Spleen (tissue), 11 donors: ENCODE measurements at regions not wholly inside any gene's neighbourhood (a gene's known extent, or its start where the extent isn't known, plus 50 kb on each side); places are given as distances from the start of the nearest gene placed in this dataset.

Experiments
- DNase-seq: peaks from one replicate; pipeline ENCODE4 v3.0.0-alpha.2; 2020
- H3K27ac ChIP-seq, 8 donors: fragments of 200-600 bp; sonication (generic) in 7 of 8; 1 replicate in 4 of 8; 2 replicates in 4 of 8; pipeline versions ENCODE4 v1.5.0 to v1.8.0; 2016 to 2021; ENCODE audit warnings: inconsistent platforms in 4 of 8, mild to moderate bottlenecking in 4 of 8, moderate library complexity in 1 of 8
- H3K27me3 ChIP-seq, 7 donors: fragments of 200-600 bp; sonication (generic) in 6 of 7; replicated peaks in 1 of 7; 1 replicate in 4 of 7; 2 replicates in 3 of 7; pipeline versions ENCODE4 v1.5.0 to v1.8.0; 2016 to 2021; ENCODE audit warnings: inconsistent platforms in 3 of 7, mild to moderate bottlenecking in 1 of 7
- H3K36me3 ChIP-seq, 6 donors: fragments of 200-600 bp; sonication (generic) in 5 of 6; 1 replicate in 4 of 6; 2 replicates in 2 of 6; pipeline versions ENCODE4 v1.5.0 to v1.8.0; 2016 to 2021; ENCODE audit warnings: inconsistent platforms in 2 of 6
- H3K4me1 ChIP-seq, 6 donors: fragments of 200-600 bp; sonication (generic) in 5 of 6; 1 replicate in 3 of 6; 2 replicates in 3 of 6; pipeline versions ENCODE4 v1.5.0 to v1.8.0; 2016 to 2021; ENCODE audit warnings: inconsistent platforms in 3 of 6
- H3K4me3 ChIP-seq, 8 donors: fragments of 200-600 bp; sonication (generic) in 7 of 8; 1 replicate in 4 of 8; 2 replicates in 4 of 8; pipeline versions ENCODE4 v1.5.0 to v1.8.0; 2016 to 2021; ENCODE audit warnings: inconsistent platforms in 4 of 8, mild to moderate bottlenecking in 4 of 8, moderate library complexity in 2 of 8
- H3K9me3 ChIP-seq, 8 donors: fragments of 200-600 bp; sonication (generic) in 7 of 8; 1 replicate in 4 of 8; 2 replicates in 4 of 8; pipeline versions ENCODE4 v1.5.0 to v1.8.0; 2016 to 2021; ENCODE audit warnings: inconsistent platforms in 4 of 8
- CTCF ChIP-seq, 11 experiments: fragments of 200-600 bp in 7 of 11; fragments of 450-650 bp in 4 of 11; sonication (generic) in 4 of 11; IDR thresholded peaks in 8 of 11; conservative IDR thresholded peaks in 3 of 11; 1 replicate in 7 of 11; 2 replicates in 4 of 11; pipeline versions ENCODE4 v1.4.0 to v1.8.0; 2016 to 2021; ENCODE audit warnings: antibody characterized with exemption in 11 of 11, inconsistent platforms in 4 of 11, mild to moderate bottlenecking in 1 of 11
- POLR2A ChIP-seq, 3 donors: fragments of 450-650 bp; IDR thresholded peaks; one replicate each; pipeline ENCODE4 v1.5.1; 2017; ENCODE audit warnings: antibody characterized with exemption in 3 of 3, mild to moderate bottlenecking in 1 of 3
- POLR2AphosphoS5 ChIP-seq, 3 donors: sonication (generic); formaldehyde crosslinking; IDR thresholded peaks; one replicate each; pipeline ENCODE4 v1.5.1; 2017; ENCODE audit warnings: antibody characterized with exemption in 3 of 3
- WGBS, 5 donors: extraction: QIAGEN DNeasy Blood & Tissue Kit in 3 of 5; methylation state at CpG; one replicate each; pipeline versions ENCODE4 v1.1.5 to v1.1.7; 2013 to 2018; 5-methylcytosine and 5-hydroxymethylcytosine counted together
- intact Hi-C: fragments of 100-400 bp; cut with DNase I; formaldehyde crosslinking; loops from one replicate; pipeline ENCODE4 v1.15.0; 2023; ENCODE audit warnings: low total_unique reads
- donor health status: healthy with polysubstance abuse.
- donor health status: DM: no; HTN: no; CAD: no; lungs with moderate emphysema.
- donor health status: DM: no; HTN: no; CAD: no.
- donor health status: Bipolar disorder and iron deficiency.
- donor health status: healthy.
- donor health status: DM: no; HTN: no; CAD: no.
- donor health status: DM: yes; HTN: yes; CAD: no.

GRCh38 chr5:28408651-28409050 is 1370.3 kb upstream of the CDH9 start:
- Histone ChIP-seq H3K4me1 (no peaks in the 10 kb centered on the region), H3K36me3 (no peaks in the 10 kb centered on the region), H3K9me3 (peaks cover 0 to 34% (median 16%) of the 10 kb centered on the region in 8 donors), H3K4me3 (no peak overlapping the region), H3K27me3 (no peaks in the 10 kb centered on the region), H3K27ac (no peak overlapping the region)
- TF ChIP-seq POLR2AphosphoS5 (IDR thresholded peaks at IDR 0.05): no peak
- no peak for TF ChIP-seq CTCF (IDR thresholded peaks at IDR 0.05 in 8 of 11, conservative IDR thresholded peaks at IDR 0.05 in 3 of 11)
- TF ChIP-seq POLR2A (IDR thresholded peaks at IDR 0.05): no peak
- intact Hi-C loops: no loop called here
- DNase-seq: no peak

GRCh38 chr5:28408186-28408585 is 1369.8 kb upstream of the CDH9 start:
- H3K27me3 ChIP-seq: no peaks in the 10 kb centered on the region
- no peak overlapping the region for H3K4me3 ChIP-seq
- no peaks in the 10 kb centered on the region for H3K36me3 ChIP-seq
- TF ChIP-seq POLR2AphosphoS5 (IDR thresholded peaks at IDR 0.05) (no peak), CTCF (IDR thresholded peaks at IDR 0.05 in 8 of 11, conservative IDR thresholded peaks at IDR 0.05 in 3 of 11) (no peak), POLR2A (IDR thresholded peaks at IDR 0.05) (no peak)
- H3K4me1 ChIP-seq: no peaks in the 10 kb centered on the region
- DNase-seq: no peak
- no peak overlapping the region for H3K27ac ChIP-seq
- peaks cover 0 to 34% (median 16%) of the 10 kb centered on the region in 8 donors for H3K9me3 ChIP-seq
- 67 to 85% (median 73%) methylated on average over 3 of the region's 3 CpGs for WGBS, 5 donors
- intact Hi-C loops: no loop called here

GRCh38 chr5:28404363-28405071 is 1366.1 kb upstream of the CDH9 start:
- Histone ChIP-seq H3K4me1 (no peaks in the 10 kb centered on the region), H3K36me3 (no peaks in the 10 kb centered on the region), H3K9me3 (peaks cover 0 to 32% (median 19%) of the 10 kb centered on the region in 8 donors), H3K27ac (no peak overlapping the region), H3K27me3 (no peaks in the 10 kb centered on the region), H3K4me3 (no peak overlapping the region)
- no peak for TF ChIP-seq POLR2AphosphoS5 (IDR thresholded peaks at IDR 0.05)
- no peak for TF ChIP-seq CTCF (IDR thresholded peaks at IDR 0.05 in 8 of 11, conservative IDR thresholded peaks at IDR 0.05 in 3 of 11)
- TF ChIP-seq POLR2A (IDR thresholded peaks at IDR 0.05): no peak
- WGBS, 5 donors: 89 to 94% (median 93%) methylated on average over 21 to 35 of the region's 35 CpGs
- DNase-seq: no peak
- intact Hi-C loops: no loop called here

- WGBS, 5 donors: 79 to 90% (median 86%) methylated on average over 5 of the region's 5 CpGs
- no peak for TF ChIP-seq POLR2AphosphoS5 (IDR thresholded peaks at IDR 0.05)
- TF ChIP-seq CTCF (IDR thresholded peaks at IDR 0.05 in 8 of 11, conservative IDR thresholded peaks at IDR 0.05 in 3 of 11): no peak
- TF ChIP-seq POLR2A (IDR thresholded peaks at IDR 0.05): no peak
Observed at GRCh38 chr5:28403846-28404245, 1365.5 kb upstream of the CDH9 start.

More at GRCh38 chr5:28403846-28404245, 1365.5 kb upstream of the CDH9 start:
- H3K36me3 ChIP-seq: no peaks in the 10 kb centered on the region
- intact Hi-C loops: no loop called here
- H3K9me3 ChIP-seq: peaks cover 0 to 36% (median 21%) of the 10 kb centered on the region in 8 donors
- H3K27me3 ChIP-seq: no peaks in the 10 kb centered on the region
- no peaks in the 10 kb centered on the region for H3K4me1 ChIP-seq
- no peak for DNase-seq
- H3K4me3 ChIP-seq: no peak overlapping the region
- no peak overlapping the region for H3K27ac ChIP-seq
